NCI-H1417 (cell line): ENCODE measurements at regions not wholly inside any gene's neighbourhood (a gene's known extent, or its start where the extent isn't known, plus 50 kb on each side); places are given as distances from the start of the nearest gene placed in this dataset.

Experiments
- DNase-seq, 3 experiments: peaks; one replicate each; lab custom pipeline; 2025; lab: John Stamatoyannopoulos, UW

DNA sequence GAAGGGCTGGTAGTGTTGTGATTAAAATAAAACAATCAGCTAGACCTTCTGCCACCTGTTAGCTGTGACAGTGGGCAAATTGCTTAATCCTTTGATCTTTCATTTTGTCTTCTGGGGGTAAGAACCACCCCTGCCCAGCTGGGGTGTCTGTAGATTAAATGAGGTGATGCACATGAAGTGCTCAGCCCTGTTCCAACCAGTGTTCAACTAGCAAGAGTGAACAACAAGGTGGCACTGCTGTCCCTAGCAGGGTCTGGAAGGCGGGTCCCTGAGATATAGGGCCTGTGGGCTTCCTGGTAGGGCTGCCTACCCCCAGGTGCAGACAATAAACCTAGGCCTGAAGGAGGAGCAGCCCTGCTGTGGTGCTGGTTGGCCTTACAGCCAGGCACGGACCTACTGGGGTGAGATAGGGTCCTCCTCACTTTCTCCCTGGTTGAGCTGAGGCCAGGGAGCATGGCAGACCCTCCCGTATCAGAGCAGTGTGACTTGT, 60.6 kb downstream of the ARL6IP4 start:
- DNase-seq = peak; percentile 49 to 88 (median 73)

- no peak for DNase-seq
Measured at GRCh38 chr12:123040106-123040505, 59.6 kb downstream of the ARL6IP4 start.

GRCh38 chr12:123038966-123039365, 58.5 kb downstream of the ARL6IP4 start:
- DNase-seq = no peak

DNA sequence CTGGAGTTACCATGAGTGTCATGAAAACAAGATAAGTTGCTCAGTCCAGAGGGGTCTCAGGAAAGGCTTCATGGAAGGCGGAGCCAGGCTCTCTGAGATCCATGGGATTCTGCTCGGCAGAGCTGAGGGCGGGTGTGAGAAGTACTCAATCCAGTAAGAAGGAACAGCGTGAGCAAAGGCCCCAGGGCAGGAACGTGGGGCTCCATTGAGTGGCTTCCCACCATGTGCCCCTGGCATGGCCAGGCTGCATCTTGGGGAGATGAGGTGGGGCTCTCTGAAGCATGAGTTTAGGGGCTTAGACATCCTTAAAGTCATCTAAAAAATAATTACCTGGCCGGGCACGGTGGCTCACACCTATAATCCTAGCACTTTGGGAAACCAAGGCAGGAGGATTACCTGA, 58.0 kb downstream of the ARL6IP4 start:
- no peak for DNase-seq

- DNase-seq = peak in 2 of 3 experiments; percentile 45 to 63
Measured at GRCh38 chr12:123037791-123038190, 57.3 kb downstream of the ARL6IP4 start.

- DNase-seq = no peak
Measured at GRCh38 chr12:123036466-123037285, 56.2 kb downstream of the ARL6IP4 start.

DNA sequence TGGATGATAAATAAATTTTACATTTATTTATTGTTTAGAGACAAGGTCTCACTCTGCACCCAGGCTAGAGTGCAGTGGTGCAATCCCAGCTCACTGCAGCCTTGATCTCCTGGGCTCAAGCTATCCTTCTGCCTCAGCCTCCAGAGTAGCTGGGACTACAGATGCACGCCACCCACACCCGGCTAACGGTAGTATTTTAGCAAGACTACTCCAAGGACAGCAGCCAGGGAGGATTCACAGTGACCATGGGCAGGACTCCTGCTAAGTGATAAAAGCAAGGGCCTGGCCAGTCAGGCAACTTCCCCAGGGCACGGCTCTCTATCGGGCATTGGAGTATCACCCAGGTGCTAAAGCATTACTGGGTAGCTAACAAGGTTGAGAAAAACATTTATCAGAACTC, 55.4 kb downstream of the ARL6IP4 start:
- DNase-seq = no peak

- DNase-seq = peak in 1 of 3 experiments; percentile 17
Measured at GRCh38 chr12:123034865-123035264, 54.4 kb downstream of the ARL6IP4 start.

DNA sequence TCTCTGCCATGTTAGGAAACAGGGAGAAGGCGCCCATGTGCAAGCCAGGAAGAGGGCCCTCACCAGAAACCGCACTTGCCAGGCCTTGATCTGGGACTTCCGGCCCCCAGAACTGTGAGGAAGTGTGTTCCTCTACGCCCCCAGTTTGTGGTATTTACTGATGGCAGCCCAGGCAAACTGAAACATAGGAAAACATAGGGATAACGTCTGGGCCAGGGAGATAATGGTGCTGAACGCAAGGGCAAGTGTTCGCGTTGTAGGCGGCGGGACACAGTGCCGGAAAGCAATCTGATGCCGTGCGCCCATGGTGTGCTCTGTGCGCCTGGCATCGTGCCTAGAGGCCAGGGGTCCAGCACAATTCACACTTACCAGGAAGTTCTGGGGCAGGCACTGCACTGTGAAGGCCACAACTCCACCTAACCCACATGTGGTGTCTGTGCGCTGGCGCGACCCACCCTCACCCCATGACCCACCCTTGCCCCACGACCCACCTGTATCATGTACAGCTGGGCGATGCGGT, 53.6 kb downstream of the ARL6IP4 start:
- no peak for DNase-seq

GRCh38 chr12:123033392-123034021, 53.0 kb downstream of the ARL6IP4 start:
- DNase-seq = no peak

DNA sequence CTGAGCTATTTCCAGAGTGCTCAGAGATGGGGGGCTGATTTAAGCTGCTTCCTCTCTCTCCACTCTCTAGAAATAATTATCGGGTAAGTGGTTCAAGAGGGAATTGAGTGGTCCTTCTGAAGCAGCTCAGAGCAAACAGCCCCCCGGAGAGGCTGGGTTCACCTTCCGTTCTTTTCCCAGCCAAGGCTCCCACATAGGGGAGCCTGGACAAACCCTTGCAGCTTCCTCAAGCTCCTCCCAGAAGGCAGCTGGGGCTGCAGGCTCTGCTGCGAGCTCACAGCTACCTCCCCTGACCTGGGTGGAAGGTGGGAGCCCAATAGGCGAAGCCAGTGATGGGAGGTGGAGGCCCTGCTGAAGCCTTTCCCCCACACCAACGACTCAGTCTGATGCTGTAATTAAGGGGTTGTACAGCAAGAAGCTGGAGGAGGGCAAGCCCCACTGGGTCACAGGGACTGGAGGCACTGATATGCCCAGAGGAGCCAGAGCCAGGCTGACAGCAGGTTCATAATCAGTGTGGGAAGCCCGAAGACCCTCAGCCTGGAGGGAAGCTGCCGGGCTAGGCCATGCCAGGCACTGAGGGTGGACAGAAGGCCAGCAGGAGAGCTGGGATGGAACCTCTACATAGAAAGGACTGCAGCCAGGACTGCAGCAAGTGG, 52.4 kb downstream of the ARL6IP4 start:
- DNase-seq = peak; percentile 19 to 94 (median 74)
